GM19035 (cell line): ENCODE measurements at regions not wholly inside any gene's neighbourhood (a gene's known extent, or its start where the extent isn't known, plus 50 kb on each side); places are given as distances from the start of the nearest gene placed in this dataset.
"Not testable (repeated sequence)": the region's sequence is repeated elsewhere in the genome, so short reads cannot be mapped to it uniquely, and the experiment has no call there.

Source experiments
- ATAC-seq: cut with Tn5 transposase; IDR thresholded peaks from one replicate; pipeline ENCODE4 v1.9.1; 2021; ENCODE audit not compliant: unreplicated experiment

GRCh38 chr4:31241504-31242106 is 521.4 kb downstream of the PCDH7 start:
- ATAC-seq: no peak

- ATAC-seq: no peak
Observed at GRCh38 chr4:31246856-31247255, 526.7 kb downstream of the PCDH7 start.

- ATAC-seq: no peak
Observed at GRCh38 chr4:31259119-31259518, 539.0 kb downstream of the PCDH7 start.

GRCh38 chr4:31261632-31262031 is 541.5 kb downstream of the PCDH7 start:
- no peak for ATAC-seq

GRCh38 chr4:31266094-31266493 is 545.9 kb downstream of the PCDH7 start:
- not testable (repeated sequence) for ATAC-seq

GRCh38 chr4:31272331-31273061 is 552.3 kb downstream of the PCDH7 start:
- no peak for ATAC-seq

GRCh38 chr4:31275906-31276305 is 555.7 kb downstream of the PCDH7 start:
- ATAC-seq: no peak

DNA sequence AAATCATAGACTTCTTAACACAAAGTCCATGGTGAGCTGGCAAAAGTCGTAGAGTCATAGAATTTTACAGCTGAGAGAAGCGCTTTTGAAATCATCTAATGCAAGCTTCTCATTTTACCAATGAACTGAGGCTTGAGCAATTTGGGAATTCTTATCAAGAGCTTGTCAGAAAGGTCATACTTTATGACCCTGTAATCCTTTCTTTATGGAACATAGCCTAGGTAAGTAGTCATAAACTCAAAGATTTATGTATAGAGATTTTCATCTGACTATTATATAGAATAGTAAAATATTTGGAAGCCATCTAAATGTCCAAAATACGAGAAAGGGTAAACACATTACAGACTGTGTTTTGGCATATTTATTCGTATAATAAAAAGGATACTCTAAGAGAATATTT is 563.5 kb downstream of the PCDH7 start:
- ATAC-seq: no peak

GRCh38 chr4:31290836-31291235 is 570.7 kb downstream of the PCDH7 start:
- no peak for ATAC-seq

GRCh38 chr4:31291238-31291637 is 571.1 kb downstream of the PCDH7 start:
- ATAC-seq: no peak

GRCh38 chr4:31294655-31295480 is 574.7 kb downstream of the PCDH7 start:
- no peak for ATAC-seq

GRCh38 chr4:31298737-31299136 is 578.6 kb downstream of the PCDH7 start:
- ATAC-seq: no peak

- ATAC-seq: no peak
Observed at GRCh38 chr4:31307029-31307428, 586.9 kb downstream of the PCDH7 start.

DNA sequence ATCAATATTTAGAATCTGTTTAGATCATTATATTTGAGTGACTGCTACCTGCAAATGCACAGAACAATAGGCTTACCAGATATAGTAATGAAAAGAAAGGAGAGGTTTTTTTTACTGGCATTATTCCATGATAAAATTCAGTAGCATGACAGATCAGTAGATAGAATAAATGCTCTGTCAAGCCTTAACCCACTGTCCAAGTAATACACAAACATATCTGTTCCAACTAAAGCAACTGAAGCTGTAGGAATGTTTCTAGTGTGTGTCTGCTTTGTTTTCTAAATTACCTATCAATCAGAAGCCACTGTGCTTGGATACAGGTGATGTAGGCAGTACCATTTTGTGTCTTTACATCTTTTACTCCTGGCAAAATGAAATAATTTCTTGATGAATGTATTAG is 604.6 kb downstream of the PCDH7 start:
- no peak for ATAC-seq

GRCh38 chr4:31325300-31325699 is 605.1 kb downstream of the PCDH7 start:
- ATAC-seq: no peak

DNA sequence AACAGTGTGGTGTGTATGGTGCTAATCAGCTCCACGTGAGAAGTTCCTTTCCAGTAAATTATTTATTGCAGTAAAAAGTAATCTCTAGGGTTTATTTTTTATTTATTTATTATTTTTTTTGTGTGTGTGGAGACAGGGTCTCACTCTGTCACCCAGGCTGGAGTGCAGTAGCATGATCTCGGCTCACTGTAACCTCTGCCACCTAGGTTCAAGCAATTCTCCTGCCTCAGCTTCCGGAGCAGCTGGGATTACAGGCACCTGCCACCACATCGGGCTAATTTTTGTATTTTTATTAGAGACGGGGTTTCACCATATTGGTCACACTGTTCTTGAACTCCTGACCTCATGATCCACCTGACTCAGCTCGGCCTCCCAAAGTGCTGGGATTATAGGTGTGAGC is 606.9 kb downstream of the PCDH7 start:
- ATAC-seq: no peak

DNA sequence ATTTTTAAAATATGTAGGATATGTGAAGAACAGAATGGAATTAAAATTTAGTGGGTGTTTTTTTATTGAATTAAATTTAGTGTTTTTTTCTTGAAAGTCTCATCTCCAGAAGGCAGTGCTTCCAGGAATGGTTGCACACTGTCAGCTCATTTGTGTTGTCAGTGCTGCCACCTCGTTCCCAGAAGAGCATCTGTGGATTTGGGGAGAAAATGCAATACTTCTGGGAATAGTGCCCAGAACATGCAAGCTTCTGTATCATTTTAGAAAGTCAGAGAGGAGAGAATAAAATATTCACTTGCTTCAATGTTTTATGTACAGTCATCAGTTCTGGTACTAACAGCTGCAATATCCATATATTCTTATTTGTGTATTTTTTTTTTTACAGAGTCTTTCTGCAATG is 608.8 kb downstream of the PCDH7 start:
- ATAC-seq: no peak

DNA sequence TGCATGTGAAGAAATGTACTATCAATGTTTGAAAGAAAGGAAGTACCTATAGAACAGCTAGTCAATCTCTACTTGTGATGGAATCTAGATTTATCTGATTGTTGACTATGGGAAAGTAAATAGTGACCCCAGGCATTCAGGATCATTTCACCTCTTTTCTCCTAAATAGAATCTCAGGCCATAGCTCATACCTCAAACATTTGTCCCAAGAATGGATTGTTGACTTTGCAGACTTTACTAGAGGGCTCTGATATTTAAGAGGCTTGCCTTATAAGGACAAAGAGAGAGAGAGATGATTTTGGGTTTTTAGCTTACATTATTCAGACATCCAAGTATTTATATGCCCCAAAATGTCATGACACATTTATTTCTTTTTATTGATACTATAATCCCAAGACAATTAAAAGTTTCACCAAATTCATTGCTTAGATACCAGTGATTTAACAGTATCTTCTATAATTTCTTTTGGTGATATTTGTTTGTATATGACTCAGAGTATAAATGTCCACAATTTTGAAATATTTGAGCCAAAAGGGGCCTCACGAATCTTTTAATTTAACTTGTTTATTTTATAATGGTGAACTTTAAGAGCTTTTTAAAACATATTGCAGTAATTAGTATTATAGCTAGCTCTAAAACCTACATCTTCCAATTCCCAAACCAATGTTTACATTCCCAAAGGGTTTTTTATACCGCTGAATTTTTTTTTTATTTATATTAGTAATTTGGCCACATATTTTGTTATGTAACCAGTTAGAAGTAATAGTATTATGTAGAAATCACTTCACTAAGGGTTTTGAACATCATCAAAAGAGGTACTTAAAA is 614.1 kb downstream of the PCDH7 start:
- ATAC-seq: no peak

GRCh38 chr4:31338000-31338399 is 617.8 kb downstream of the PCDH7 start:
- ATAC-seq: no peak

DNA sequence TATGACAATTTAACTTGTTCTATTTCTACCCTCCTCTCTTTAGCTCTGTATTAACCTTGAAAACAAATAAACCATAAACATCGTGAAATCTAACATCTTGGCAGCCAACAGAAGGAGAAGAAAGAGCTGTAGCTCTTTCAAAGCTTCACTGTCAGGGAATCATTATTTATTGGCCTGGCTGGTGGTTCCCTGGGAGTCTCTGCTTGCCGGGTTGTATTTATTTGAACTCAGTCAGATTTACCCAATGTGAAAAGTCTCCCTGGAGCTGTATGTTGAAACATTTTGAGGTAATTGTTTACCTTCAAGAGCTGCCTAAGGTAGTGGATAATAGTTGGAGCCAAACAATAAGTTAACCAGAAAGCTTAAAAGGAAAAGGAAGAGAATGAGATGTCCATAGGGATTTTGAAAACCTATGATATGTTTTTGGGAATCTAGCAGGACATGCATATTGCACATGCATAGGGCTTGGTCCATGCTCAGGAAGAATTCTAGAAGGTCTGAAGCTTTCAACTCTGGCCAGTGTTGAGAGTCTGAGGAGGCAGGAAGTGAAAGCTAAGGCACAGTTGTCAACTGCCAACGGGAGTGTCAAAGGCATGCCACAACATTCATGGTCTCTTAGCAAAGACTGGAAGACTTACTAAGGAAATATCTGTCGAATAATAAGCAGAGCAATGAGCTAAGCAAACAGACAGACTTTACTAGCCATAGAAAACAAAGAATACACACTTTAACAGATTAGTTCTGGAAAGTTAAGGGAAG is 621.6 kb downstream of the PCDH7 start:
- ATAC-seq: no peak
